Epithelial cell of esophagus (primary cell): ENCODE measurements at regions not wholly inside any gene's neighbourhood (a gene's known extent, or its start where the extent isn't known, plus 50 kb on each side); places are given as distances from the start of the nearest gene placed in this dataset.

Source experiments
- DNase-seq: peaks from one replicate; pipeline ENCODE4 v3.0.0; 2010; ENCODE audit warnings: low read depth
- H3K4me3 ChIP-seq: 2 replicates; pipeline ENCODE4 v1.5.1; 2011; ENCODE audit warnings: mild to moderate bottlenecking, low read length, control low read depth
- TF ChIP-seq, protein P1 (sequence below): IDR thresholded peaks from 2 replicates; pipeline ENCODE4 v1.5.1; 2011; ENCODE audit warnings: low read depth, mild to moderate bottlenecking, low read length, control low read depth, inconsistent platforms; ENCODE audit not compliant: insufficient read depth; ENCODE audit errors: missing control alignments

DNA sequence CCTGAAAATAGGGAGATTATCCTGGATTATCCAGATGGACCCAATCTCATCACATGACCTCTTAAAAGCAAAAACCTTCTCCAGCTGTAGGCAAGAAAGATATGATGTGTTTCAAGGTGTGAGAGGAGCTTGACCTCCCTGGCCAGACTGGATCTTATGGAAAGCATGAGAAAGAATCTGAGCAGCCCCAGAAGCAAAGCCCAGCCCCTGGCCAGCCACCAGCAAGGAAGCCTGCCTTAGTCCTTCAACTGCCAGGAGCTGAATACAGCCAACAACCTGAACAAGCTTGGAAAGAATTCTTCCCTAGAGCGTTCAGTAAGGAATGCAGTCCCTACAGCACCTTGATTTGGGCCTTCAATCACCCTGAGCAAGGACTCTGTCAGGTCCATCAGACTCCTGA lies 375.0 kb upstream of the CHRM3 start:
- no peak for DNase-seq
- TF ChIP-seq, protein P1, sequence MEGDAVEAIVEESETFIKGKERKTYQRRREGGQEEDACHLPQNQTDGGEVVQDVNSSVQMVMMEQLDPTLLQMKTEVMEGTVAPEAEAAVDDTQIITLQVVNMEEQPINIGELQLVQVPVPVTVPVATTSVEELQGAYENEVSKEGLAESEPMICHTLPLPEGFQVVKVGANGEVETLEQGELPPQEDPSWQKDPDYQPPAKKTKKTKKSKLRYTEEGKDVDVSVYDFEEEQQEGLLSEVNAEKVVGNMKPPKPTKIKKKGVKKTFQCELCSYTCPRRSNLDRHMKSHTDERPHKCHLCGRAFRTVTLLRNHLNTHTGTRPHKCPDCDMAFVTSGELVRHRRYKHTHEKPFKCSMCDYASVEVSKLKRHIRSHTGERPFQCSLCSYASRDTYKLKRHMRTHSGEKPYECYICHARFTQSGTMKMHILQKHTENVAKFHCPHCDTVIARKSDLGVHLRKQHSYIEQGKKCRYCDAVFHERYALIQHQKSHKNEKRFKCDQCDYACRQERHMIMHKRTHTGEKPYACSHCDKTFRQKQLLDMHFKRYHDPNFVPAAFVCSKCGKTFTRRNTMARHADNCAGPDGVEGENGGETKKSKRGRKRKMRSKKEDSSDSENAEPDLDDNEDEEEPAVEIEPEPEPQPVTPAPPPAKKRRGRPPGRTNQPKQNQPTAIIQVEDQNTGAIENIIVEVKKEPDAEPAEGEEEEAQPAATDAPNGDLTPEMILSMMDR, result no peak
- no peak overlapping the region for H3K4me3 ChIP-seq

DNA sequence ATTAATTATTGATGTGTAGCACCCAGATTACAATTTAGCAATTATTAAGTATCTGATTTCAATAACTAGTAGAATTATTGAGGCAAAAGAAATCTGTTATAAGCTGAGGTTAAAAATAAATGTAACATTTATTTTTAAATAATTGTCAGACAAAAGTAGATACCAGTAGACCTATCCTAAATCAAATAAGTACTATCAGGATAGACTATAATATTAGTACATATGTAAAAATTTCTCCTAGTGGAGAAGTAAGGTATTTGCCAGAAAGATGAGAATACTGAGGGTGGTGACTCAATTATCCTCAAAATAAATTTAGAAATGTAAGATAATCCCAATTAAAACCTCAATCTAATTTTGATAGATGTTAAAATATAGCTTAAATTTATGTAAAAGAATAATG lies 377.8 kb upstream of the CHRM3 start:
- H3K4me3 ChIP-seq, result no peak overlapping the region
- no peak for DNase-seq
- TF ChIP-seq, protein P1, result no peak

- TF ChIP-seq, protein P1, result no peak
- no peak for DNase-seq
- no peak overlapping the region for H3K4me3 ChIP-seq
These were observed 380.1 kb upstream of the CHRM3 start for GRCh38 chr1:239006276-239006675.

DNA sequence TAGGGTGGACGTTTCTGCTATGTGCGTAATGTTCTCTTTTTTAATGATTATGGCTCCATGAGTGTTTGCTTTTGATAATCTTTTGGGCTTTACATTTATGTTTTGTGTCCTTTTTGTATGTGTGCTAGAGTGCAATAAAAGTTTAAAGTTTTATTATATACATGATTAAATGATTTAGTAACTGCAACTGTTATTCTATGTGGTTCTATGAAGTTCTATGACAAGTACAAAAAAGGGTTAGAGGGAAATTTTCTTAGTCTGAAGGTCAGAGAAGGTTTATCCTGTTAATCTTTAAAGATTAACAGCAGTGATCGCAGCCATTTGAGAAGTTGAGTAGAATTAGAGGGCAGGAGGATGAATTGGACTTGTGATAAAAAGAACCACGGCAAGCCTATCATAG lies 386.4 kb upstream of the CHRM3 start:
- H3K4me3 ChIP-seq, result no peak overlapping the region
- no peak for DNase-seq
- TF ChIP-seq, protein P1, result no peak

DNA sequence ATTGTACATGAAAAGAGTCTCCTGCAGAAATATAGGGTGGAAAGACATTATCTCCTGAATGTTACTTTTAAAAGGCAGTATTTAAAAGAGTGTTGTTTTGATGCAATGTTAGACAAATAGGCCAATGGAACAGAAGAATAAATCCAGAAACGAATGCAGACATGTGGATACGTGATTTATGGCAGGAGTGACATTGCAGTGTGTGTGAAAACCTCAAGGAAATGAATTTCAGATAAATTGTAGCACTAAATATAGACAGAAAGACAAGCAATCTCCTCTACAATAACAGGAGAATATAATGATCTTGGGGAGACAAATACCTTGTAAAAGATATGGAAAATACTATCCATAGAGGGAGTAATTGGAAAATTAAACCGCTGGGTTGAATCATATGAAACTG lies 387.8 kb upstream of the CHRM3 start:
- H3K4me3 ChIP-seq, result no peak overlapping the region
- DNase-seq, result no peak
- TF ChIP-seq, protein P1, result no peak

- no peak overlapping the region for H3K4me3 ChIP-seq
- TF ChIP-seq, protein P1, result no peak
- no peak for DNase-seq
These were observed 394.4 kb upstream of the CHRM3 start for GRCh38 chr1:238991765-238992495.

DNA sequence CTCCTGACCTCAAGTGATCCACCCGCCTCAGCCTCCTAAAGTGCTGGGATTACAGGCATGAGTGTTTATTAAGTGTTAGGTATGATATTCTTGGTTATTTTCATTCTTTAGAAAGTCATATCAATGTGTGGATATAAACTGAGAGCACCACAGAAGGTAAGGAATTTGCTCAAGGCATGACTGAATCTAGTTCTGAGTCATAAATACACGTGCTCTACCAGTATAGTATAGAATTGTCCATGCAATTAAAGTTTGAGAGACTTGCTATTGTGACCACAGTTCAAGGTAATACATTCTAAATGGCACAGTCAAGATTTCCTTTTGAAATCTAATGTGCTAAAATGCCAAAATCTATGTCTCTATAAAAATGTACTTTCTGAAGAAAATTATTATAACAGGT lies 401.1 kb upstream of the CHRM3 start:
- H3K4me3 ChIP-seq, result no peak overlapping the region
- DNase-seq, result peak; percentile 46
- TF ChIP-seq, protein P1, result no peak
